ENCODE measurements at regions not wholly inside any gene's neighbourhood (a gene's known extent, or its start where the extent isn't known, plus 50 kb on each side); places are given as distances from the start of the nearest gene placed in this dataset.

GRCh38 chr4:151955721-151956380 is 195.0 kb upstream of the GATB start:
- TF ChIP-seq EZH2phosphoT487 (IDR thresholded peaks at IDR 0.05; ENCODE audit: borderline replicate concordance, low read length): no peak
- no peak for TF ChIP-seq CTCF (IDR thresholded peaks at IDR 0.05; ENCODE audit: low read depth, low read length, poor library complexity, severe bottlenecking)
- Histone ChIP-seq H3K4me2 (ENCODE audit: low read length) (no peak overlapping the region), H3K4me1 (ENCODE audit: control insufficient read depth, low read length) (no peaks in the 10 kb centered on the region), H3K27ac (ENCODE audit: low read depth, low read length) (no peak overlapping the region), H3K36me3 (ENCODE audit: control insufficient read depth, low read length) (no peaks in the 10 kb centered on the region), H3K27me3 (ENCODE audit: control insufficient read depth, low read length) (no peaks in the 10 kb centered on the region), H3K4me3 (ENCODE audit: low read length) (no peak overlapping the region), H3F3A (ENCODE audit: control insufficient read depth, insufficient read depth) (no peaks in the 10 kb centered on the region), H3K79me2 (ENCODE audit: control insufficient read depth, low read length) (no peaks in the 10 kb centered on the region), H3K9me3 (ENCODE audit: control insufficient read depth, insufficient read depth, low read length) (no peaks in the 10 kb centered on the region), H3K9me2 (replicated peaks; ENCODE audit: control insufficient read depth, low read length) (no peaks in the 10 kb centered on the region; the same call in 1 of the 2 replicates), H4K20me1 (ENCODE audit: control insufficient read depth, insufficient read depth, low read depth, low read length) (no peaks in the 10 kb centered on the region)

DNA sequence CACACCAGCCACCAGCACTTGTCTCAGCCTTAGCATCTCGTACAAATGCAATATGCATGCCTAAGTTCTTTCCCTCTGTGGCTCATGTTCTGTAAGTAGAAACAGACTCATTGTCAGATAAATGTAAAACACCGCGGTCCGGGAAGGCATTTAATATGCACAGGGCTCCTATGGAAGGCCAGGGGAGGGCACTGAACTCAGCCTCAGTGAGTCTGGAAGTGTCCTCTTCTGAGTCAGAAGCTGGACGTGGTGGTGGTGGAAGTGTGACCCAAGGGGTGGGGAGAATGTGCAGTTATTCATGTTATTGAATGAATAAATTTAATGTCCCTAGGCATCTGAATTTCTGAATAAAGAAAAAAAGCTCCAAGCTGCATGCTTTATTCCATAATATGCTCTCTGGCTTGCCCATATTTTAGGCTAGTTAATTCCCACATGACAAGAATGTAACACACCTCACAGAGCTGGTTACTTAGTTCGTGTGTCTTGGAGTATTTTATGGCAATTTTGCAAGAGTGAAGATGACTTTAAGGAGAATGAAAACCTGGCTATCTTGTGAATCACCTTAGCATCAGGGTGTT is 193.1 kb upstream of the GATB start:
- H3K4me3 ChIP-seq (ENCODE audit: low read length): no peak overlapping the region
- no peaks in the 10 kb centered on the region; the same call in 1 of the 2 replicates for H3K9me2 ChIP-seq (replicated peaks; ENCODE audit: control insufficient read depth, low read length)
- H3K4me1 ChIP-seq (ENCODE audit: control insufficient read depth, low read length): no peaks in the 10 kb centered on the region
- no peak for TF ChIP-seq EZH2phosphoT487 (IDR thresholded peaks at IDR 0.05; ENCODE audit: borderline replicate concordance, low read length)
- TF ChIP-seq CTCF (IDR thresholded peaks at IDR 0.05; ENCODE audit: low read depth, low read length, poor library complexity, severe bottlenecking): no peak
- H3F3A ChIP-seq (ENCODE audit: control insufficient read depth, insufficient read depth): no peaks in the 10 kb centered on the region
- no peaks in the 10 kb centered on the region for H3K27me3 ChIP-seq (ENCODE audit: control insufficient read depth, low read length)
- H4K20me1 ChIP-seq (ENCODE audit: control insufficient read depth, insufficient read depth, low read depth, low read length): no peaks in the 10 kb centered on the region
- no peak overlapping the region for H3K4me2 ChIP-seq (ENCODE audit: low read length)
- H3K9me3 ChIP-seq (ENCODE audit: control insufficient read depth, insufficient read depth, low read length): no peaks in the 10 kb centered on the region
- H3K36me3 ChIP-seq (ENCODE audit: control insufficient read depth, low read length): no peaks in the 10 kb centered on the region
- no peak overlapping the region for H3K27ac ChIP-seq (ENCODE audit: low read depth, low read length)
- no peaks in the 10 kb centered on the region for H3K79me2 ChIP-seq (ENCODE audit: control insufficient read depth, low read length)

DNA sequence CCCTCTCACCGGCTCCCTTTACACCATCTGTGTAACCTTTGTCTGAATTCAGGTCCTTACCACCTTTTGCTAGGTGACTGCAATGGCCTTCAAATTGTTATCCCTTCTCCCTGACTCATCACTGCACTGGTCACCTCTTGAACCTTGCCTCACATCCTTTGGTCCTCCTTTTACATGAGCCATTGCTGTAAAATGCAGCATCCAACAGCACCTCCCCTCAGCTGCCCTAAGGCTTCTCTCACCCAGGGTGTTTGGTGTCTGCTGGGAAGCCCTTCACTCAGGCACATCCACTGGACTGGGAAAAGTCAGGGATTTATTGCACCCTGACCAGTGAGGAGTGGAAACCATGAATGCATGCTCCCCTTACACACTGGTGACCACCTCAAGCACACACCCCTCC is 192.5 kb upstream of the GATB start:
- Histone ChIP-seq H3K27ac (ENCODE audit: low read depth, low read length) (no peak overlapping the region), H3K4me2 (ENCODE audit: low read length) (no peak overlapping the region), H3K36me3 (ENCODE audit: control insufficient read depth, low read length) (no peaks in the 10 kb centered on the region), H3K4me3 (ENCODE audit: low read length) (no peak overlapping the region), H3K9me3 (ENCODE audit: control insufficient read depth, insufficient read depth, low read length) (no peaks in the 10 kb centered on the region), H3K27me3 (ENCODE audit: control insufficient read depth, low read length) (no peaks in the 10 kb centered on the region), H3K4me1 (ENCODE audit: control insufficient read depth, low read length) (no peaks in the 10 kb centered on the region), H3K9me2 (replicated peaks; ENCODE audit: control insufficient read depth, low read length) (no peaks in the 10 kb centered on the region; the same call in 1 of the 2 replicates), H4K20me1 (ENCODE audit: control insufficient read depth, insufficient read depth, low read depth, low read length) (no peaks in the 10 kb centered on the region), H3K79me2 (ENCODE audit: control insufficient read depth, low read length) (no peaks in the 10 kb centered on the region), H3F3A (ENCODE audit: control insufficient read depth, insufficient read depth) (no peaks in the 10 kb centered on the region)
- TF ChIP-seq CTCF (IDR thresholded peaks at IDR 0.05; ENCODE audit: low read depth, low read length, poor library complexity, severe bottlenecking) (no peak), EZH2phosphoT487 (IDR thresholded peaks at IDR 0.05; ENCODE audit: borderline replicate concordance, low read length) (no peak)

Measured in DOHH2 (cell line).